ENCODE measurements at regions not wholly inside any gene's neighbourhood (a gene's known extent, or its start where the extent isn't known, plus 50 kb on each side); places are given as distances from the start of the nearest gene placed in this dataset.

DNA sequence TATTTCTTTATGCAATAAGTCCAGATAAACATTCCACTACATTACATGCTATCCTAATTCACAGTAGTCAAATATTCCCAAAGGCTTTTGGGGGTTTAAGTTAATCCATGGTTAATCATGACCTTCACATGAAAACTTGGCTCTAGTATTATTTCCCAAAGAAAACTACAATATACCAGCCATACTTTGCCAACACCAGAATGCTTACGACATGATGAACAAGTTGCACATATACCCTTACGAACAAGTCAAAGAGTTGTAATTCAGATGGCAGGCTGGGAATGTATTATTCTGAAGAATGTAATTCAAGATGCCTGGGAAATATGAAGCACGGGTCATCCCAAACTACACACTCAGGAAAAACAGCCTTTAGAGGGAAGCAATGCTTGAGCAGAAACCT, 499.6 kb downstream of the PPARGC1A start:
- H3K4me1 ChIP-seq (replicated peaks), result no peaks in the 10 kb centered on the region
- H3K9me3 ChIP-seq (replicated peaks), result no peaks in the 10 kb centered on the region
- DNase-seq (ENCODE audit: low read depth in 1 of 2, low spot score in 2 of 2), result no peak
- H3K27ac ChIP-seq, result no peak overlapping the region
- H3K27me3 ChIP-seq (replicated peaks), result no peaks in the 10 kb centered on the region
- H3K36me3 ChIP-seq, result no peaks in the 10 kb centered on the region
- H3K4me3 ChIP-seq, result no peak overlapping the region

DNA sequence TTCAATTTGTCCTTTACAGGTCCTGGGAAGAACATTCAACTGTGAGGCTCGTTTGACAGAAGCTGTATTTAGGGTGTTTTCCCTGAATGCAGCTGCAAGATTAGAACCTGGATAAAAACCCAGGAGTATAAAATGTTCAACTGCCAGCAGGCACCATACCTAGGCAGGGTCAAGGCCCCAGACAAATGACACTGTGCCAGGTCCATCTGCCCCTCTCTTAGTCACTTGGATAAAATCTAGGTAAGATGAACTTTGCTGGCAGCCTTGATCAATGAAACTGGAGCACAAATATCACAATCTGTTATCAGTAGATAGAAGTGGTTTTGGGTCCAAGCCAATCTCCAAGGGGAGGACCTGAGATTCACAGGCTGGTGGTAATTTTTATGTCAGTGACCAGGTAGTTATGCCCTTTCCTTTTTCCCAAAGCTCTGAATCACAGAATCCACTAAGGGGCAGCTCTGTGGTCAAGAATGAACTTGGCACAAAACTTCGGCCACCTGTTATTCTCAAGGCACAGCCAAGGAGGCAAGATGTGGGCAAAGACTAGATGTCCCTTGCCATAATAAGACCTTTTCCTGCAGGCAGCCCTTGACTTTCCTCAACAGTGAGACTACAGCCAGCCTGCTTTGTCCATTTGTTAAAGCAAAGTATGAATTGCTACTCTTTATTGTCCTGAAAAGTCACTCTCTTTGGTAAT, 501.0 kb downstream of the PPARGC1A start:
- no peaks in the 10 kb centered on the region for H3K27me3 ChIP-seq (replicated peaks)
- no peaks in the 10 kb centered on the region for H3K4me1 ChIP-seq (replicated peaks)
- no peaks in the 10 kb centered on the region for H3K36me3 ChIP-seq
- DNase-seq (ENCODE audit: low read depth in 1 of 2, low spot score in 2 of 2), result no peak
- no peak overlapping the region for H3K4me3 ChIP-seq
- no peaks in the 10 kb centered on the region for H3K9me3 ChIP-seq (replicated peaks)
- no peak overlapping the region for H3K27ac ChIP-seq

DNA sequence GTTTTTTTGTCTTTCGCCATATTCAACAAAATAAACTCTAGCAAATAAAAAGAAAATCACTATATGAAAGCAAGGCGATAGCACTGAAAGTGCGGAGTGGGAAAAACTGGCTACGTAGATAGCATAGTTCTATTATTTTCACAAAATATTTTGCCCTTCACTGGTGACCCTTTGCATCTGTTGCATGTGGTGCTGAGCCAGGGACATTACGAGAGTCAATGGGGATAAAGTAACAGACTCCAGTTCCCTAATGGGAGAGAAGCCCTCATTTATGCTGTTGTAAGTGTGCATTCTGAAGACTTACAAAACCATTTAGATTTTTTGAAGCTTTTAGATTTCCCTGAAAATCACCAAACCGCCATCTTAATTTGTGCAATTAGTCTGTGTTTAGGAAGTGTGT, 501.6 kb downstream of the PPARGC1A start:
- no peak for DNase-seq (ENCODE audit: low read depth in 1 of 2, low spot score in 2 of 2)
- H3K4me3 ChIP-seq, result no peak overlapping the region

DNA sequence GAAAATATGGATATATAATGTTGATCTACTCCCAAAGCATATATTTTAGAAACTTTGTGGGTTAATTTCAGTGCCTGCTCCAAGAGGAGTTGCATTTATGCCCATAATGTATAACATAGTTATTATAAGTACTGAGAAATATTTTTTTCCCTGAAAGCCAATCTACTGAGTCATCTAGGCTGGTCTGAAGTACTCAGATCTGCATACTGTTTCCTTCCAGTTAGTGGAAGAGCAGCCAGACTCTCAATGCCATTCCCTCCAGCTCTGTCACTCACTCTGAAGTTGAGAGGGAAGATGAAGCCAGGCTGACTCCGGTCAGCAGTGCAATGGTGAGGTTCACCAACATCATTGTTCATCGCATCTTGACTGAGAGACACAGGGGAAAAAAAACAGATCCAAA, 505.1 kb downstream of the PPARGC1A start:
- Histone ChIP-seq H3K4me1 (replicated peaks) (no peaks in the 10 kb centered on the region), H3K27me3 (replicated peaks) (no peaks in the 10 kb centered on the region), H3K36me3 (no peaks in the 10 kb centered on the region), H3K9me3 (replicated peaks) (no peaks in the 10 kb centered on the region), H3K27ac (no peak overlapping the region), H3K4me3 (no peak overlapping the region)
- DNase-seq (ENCODE audit: low read depth in 1 of 2, low spot score in 2 of 2), result no peak

More for the DNA sequence above, 501.6 kb downstream of the PPARGC1A start:
- H3K4me1 ChIP-seq (replicated peaks), result no peaks in the 10 kb centered on the region
- no peak overlapping the region for H3K27ac ChIP-seq
- H3K27me3 ChIP-seq (replicated peaks), result no peaks in the 10 kb centered on the region
- no peaks in the 10 kb centered on the region for H3K36me3 ChIP-seq
- H3K9me3 ChIP-seq (replicated peaks), result no peaks in the 10 kb centered on the region

DNA sequence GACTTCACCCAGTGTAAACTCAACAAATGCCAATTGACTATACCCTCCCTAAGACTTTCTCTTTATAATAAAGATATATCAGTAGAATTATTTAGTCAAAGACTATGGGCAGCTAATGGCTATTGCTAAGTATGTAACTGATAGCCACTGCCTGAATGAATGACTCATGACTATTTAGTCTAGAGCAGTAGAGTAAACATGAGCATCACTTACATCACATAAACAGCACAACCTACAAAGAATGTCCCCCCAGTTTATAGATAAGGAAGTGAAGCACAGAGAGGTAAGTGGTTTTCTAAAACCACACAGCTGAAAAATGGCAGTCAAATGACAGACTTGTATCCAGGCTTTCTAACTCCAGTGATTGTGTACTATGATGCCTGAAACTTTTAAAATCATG, 507.0 kb downstream of the PPARGC1A start:
- H3K27ac ChIP-seq, result no peak overlapping the region
- no peaks in the 10 kb centered on the region for H3K9me3 ChIP-seq (replicated peaks)
- no peaks in the 10 kb centered on the region for H3K36me3 ChIP-seq
- H3K4me3 ChIP-seq, result no peak overlapping the region
- no peaks in the 10 kb centered on the region for H3K27me3 ChIP-seq (replicated peaks)
- DNase-seq (ENCODE audit: low read depth in 1 of 2, low spot score in 2 of 2), result no peak
- no peaks in the 10 kb centered on the region for H3K4me1 ChIP-seq (replicated peaks)

DNA sequence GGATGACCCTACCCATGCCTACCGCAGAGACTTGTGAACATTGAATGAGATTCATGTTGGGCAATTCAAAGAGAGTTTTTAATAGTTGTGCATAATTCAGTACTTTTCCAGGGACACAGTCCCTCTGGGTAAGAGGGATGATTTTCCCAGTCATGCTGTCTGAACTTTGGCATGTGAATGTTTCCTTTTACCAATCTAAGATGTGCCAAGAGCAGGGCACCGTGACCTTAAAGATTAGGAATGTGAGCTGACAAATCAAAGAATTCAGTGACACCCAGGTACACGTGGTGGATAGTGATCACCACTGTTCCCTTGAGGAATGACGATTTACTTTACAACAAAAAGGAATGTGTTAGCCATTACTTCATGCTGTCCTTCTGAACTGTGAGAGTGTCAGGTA, 515.6 kb downstream of the PPARGC1A start:
- Histone ChIP-seq H3K4me3 (no peak overlapping the region), H3K4me1 (replicated peaks) (no peaks in the 10 kb centered on the region), H3K36me3 (no peaks in the 10 kb centered on the region), H3K27ac (no peak overlapping the region), H3K9me3 (replicated peaks) (no peaks in the 10 kb centered on the region), H3K27me3 (replicated peaks) (no peaks in the 10 kb centered on the region)
- no peak for DNase-seq (ENCODE audit: low read depth in 1 of 2, low spot score in 2 of 2)

DNA sequence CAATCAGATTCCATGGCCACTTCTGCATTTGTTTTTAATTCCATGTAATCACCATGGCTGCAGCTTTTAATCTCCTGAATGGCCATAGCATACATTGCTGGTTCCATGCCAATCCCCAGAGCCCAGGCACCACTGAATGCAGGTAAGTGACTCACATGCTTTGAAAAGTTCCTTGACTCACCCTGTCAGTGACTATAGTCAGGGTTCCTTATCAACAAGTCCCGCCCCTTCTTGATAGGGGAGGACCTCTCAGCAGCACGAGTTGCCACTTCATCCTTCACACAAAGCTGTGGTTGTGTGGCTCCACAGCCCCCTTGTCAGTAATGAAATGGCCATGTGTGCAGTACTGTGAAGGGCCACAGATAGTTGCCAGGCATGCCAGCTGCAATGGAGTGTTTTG, 516.6 kb downstream of the PPARGC1A start:
- no peak for DNase-seq (ENCODE audit: low read depth in 1 of 2, low spot score in 2 of 2)
- Histone ChIP-seq H3K9me3 (replicated peaks) (no peaks in the 10 kb centered on the region), H3K36me3 (no peaks in the 10 kb centered on the region), H3K27me3 (replicated peaks) (no peaks in the 10 kb centered on the region), H3K27ac (no peak overlapping the region), H3K4me3 (no peak overlapping the region), H3K4me1 (replicated peaks) (no peaks in the 10 kb centered on the region)

DNA sequence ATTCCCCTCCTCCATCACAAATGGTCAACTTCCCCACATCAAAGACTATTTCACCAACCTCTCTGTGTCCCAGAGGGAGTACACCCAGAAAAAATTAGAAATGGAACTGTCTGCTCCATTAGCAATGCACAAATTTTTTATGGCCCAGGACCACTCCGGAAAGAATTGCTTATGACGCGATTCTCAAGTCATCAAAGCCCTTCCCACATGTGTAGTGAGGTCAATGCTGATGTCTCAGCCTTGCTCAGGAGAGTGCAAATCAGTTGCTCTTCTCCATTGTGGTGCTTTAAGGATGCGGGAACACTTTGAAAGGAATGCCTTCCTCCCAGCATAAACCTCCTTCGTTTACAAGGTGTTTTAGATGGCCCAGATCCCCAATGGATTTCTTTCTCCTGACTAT, 518.3 kb downstream of the PPARGC1A start:
- DNase-seq (ENCODE audit: low read depth in 1 of 2, low spot score in 2 of 2), result no peak
- no peak overlapping the region for H3K4me3 ChIP-seq

DNA sequence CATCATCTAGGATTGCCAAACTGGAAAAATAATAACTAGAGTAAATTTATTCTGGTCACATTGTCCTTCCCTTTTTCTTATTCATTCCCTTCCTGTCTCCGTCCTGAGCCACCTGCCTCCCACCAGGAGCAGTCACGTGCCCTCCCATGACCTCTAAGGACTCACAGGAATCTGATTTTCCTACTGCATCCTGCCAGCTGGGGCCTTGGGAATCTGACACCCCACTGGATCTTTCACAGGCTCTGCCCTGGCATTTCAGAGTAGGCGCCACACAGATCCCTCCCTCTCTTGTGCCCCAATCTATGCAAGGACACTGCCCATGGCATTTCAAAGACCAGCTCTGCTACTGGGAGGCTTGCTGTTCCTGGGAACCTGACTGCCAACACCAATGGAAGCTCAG, 520.5 kb downstream of the PPARGC1A start:
- Histone ChIP-seq H3K4me3 (no peak overlapping the region), H3K4me1 (replicated peaks) (no peaks in the 10 kb centered on the region), H3K27ac (no peak overlapping the region), H3K27me3 (replicated peaks) (no peaks in the 10 kb centered on the region), H3K9me3 (replicated peaks) (no peaks in the 10 kb centered on the region), H3K36me3 (no peaks in the 10 kb centered on the region)
- no peak for DNase-seq (ENCODE audit: low read depth in 1 of 2, low spot score in 2 of 2)

More for the DNA sequence above, 518.3 kb downstream of the PPARGC1A start:
- H3K4me1 ChIP-seq (replicated peaks), result no peaks in the 10 kb centered on the region
- H3K9me3 ChIP-seq (replicated peaks), result no peaks in the 10 kb centered on the region
- H3K27me3 ChIP-seq (replicated peaks), result no peaks in the 10 kb centered on the region
- H3K27ac ChIP-seq, result no peak overlapping the region
- no peaks in the 10 kb centered on the region for H3K36me3 ChIP-seq

DNA sequence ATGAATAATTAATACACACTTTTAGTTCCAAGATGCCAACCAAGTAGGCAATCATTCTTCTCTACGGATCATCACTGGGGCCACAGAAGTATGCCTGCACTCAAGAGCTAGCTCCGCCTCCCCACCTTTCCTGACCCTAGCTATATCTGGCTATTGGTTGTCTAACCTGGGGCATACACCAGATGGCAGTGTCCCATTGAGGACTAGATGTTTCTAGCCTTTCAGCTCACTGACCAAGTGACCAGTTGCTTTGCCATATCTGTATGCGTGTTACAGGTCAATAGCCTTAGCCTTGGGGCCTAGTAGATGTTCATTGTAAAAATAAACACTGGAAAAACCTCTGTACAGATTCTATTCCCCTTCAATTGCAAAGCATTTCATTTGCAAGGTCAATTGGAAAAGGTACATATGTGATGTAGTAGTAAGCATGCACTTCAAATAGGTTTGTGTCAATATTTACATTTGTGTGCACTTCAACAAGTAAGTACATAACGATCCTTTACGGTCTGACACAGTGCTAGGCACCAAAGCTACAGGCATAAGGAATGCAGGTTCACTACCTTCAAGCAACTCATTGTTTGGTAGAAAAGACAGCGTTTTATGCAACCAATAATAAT, 521.7 kb downstream of the PPARGC1A start:
- H3K9me3 ChIP-seq (replicated peaks), result no peaks in the 10 kb centered on the region
- H3K36me3 ChIP-seq, result no peaks in the 10 kb centered on the region
- H3K4me3 ChIP-seq, result no peak overlapping the region
- DNase-seq (ENCODE audit: low read depth in 1 of 2, low spot score in 2 of 2), result no peak
- H3K27me3 ChIP-seq (replicated peaks), result no peaks in the 10 kb centered on the region
- no peak overlapping the region for H3K27ac ChIP-seq
- H3K4me1 ChIP-seq (replicated peaks), result no peaks in the 10 kb centered on the region

DNA sequence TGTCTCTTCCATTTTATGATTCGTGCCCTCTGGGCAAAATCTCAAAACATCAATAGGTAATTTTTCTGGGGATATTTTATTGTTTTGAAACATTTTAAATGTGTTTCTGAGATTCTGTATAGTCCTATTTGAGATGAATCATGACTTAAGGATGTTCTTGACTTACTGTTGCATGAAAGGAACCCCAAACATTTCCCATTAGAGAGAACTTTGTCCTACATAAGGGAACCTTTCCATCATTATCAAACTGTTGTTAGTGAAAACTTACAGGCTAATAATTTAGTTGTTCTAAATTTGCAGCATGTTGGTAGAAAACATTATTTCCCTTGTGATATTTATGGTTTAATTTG, 523.3 kb downstream of the PPARGC1A start:
- no peaks in the 10 kb centered on the region for H3K36me3 ChIP-seq
- DNase-seq (ENCODE audit: low read depth in 1 of 2, low spot score in 2 of 2), result no peak
- H3K27me3 ChIP-seq (replicated peaks), result no peaks in the 10 kb centered on the region
- no peak overlapping the region for H3K4me3 ChIP-seq
- H3K4me1 ChIP-seq (replicated peaks), result no peaks in the 10 kb centered on the region
- no peaks in the 10 kb centered on the region for H3K9me3 ChIP-seq (replicated peaks)
- H3K27ac ChIP-seq, result no peak overlapping the region

DNA sequence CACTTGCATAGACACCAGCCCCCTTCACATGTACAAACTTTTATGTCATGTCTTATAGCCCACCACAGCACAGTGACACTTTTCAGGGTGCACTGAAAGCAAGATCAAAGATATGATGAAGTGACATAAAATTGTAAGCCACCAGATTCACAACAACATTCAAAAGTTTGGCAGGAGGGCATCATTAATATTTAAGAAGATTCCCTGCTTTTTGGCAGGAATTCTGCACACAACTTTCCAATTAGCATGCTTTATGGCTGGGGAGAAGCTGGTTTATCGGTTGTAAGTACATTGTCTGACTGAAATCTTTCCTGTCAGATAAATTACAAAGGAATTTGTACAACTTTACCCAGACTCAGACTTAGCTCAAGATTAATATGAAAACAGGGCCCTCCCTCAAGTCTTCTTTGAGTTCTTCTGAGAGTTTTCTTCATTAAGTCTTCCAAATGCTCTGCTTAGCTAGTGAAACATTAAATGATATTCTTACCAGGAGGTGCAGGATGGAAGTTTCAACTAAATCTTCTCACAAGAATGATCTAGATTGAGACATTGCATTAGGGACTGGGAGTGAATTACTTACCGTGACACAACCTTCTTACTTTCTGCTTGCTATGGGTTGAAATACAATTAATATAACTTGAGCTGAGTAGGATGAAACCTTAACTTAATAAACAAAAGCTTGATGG, 523.8 kb downstream of the PPARGC1A start:
- no peak overlapping the region for H3K4me3 ChIP-seq
- no peaks in the 10 kb centered on the region for H3K27me3 ChIP-seq (replicated peaks)

DNA sequence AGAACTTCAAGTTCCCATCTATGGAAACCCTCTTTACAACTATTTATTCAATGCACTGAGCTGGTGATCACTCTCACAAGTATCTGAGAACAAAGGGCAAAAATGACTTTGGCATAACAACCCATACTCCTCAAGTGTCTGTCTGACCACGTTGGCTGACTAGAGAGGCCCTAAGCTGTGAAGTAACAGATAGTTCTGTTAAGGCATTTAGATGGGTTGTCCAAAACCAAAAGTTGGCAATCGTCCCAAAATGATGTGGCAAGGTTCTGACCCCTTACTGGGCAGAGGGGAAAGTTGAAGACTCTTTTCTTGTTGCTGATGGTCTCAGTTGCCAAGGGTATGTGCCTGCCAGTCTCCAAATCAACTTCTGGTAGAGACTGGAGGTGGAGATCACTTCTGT, 524.8 kb downstream of the PPARGC1A start:
- Histone ChIP-seq H3K27ac (no peak overlapping the region), H3K4me1 (replicated peaks) (no peaks in the 10 kb centered on the region), H3K9me3 (replicated peaks) (no peaks in the 10 kb centered on the region), H3K27me3 (replicated peaks) (no peaks in the 10 kb centered on the region), H3K36me3 (no peaks in the 10 kb centered on the region), H3K4me3 (no peak overlapping the region)
- DNase-seq (ENCODE audit: low read depth in 1 of 2, low spot score in 2 of 2), result no peak

More for the DNA sequence above, 523.8 kb downstream of the PPARGC1A start:
- Histone ChIP-seq H3K4me1 (replicated peaks) (no peaks in the 10 kb centered on the region), H3K36me3 (no peaks in the 10 kb centered on the region), H3K27ac (no peak overlapping the region), H3K9me3 (replicated peaks) (no peaks in the 10 kb centered on the region)
- no peak for DNase-seq (ENCODE audit: low read depth in 1 of 2, low spot score in 2 of 2)

DNA sequence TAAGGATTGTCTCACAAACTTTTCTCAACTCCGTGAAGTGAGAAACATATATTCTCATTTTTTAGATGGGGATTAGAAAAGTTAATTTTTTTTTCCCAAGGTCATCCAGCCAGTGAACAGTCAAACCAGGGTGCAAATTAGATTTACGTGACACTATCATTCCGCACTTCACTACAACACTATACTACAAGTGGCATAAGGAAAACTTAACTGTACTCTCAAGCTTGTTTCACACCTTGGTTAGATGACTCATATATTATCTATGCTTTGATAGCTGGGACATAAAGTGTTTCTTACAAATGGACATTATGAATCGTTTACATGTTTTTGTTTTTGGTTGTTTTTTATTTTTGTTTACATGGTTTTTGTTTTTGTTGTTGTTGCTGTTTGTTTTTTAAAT, 525.7 kb downstream of the PPARGC1A start:
- DNase-seq (ENCODE audit: low read depth in 1 of 2, low spot score in 2 of 2), result no peak
- Histone ChIP-seq H3K4me1 (replicated peaks) (no peaks in the 10 kb centered on the region), H3K27me3 (replicated peaks) (no peaks in the 10 kb centered on the region), H3K36me3 (no peaks in the 10 kb centered on the region), H3K27ac (no peak overlapping the region), H3K4me3 (no peak overlapping the region), H3K9me3 (replicated peaks) (no peaks in the 10 kb centered on the region)

All from SJSA1 (cell line).